IMR-90 (cell line): ENCODE measurements at regions not wholly inside any gene's neighbourhood (a gene's known extent, or its start where the extent isn't known, plus 50 kb on each side); places are given as distances from the start of the nearest gene placed in this dataset.

ENCODE experiments used
- ATAC-seq: fragments of 200-7000 bp; cut with Tn5 transposase; 2 replicates; pipeline ENCODE4 v1.9.1; 2020; ENCODE audit warnings: low read depth, mild to moderate bottlenecking, moderate library complexity
- BruUV-seq: library from RNA; stranded (reverse); fragments of 400-500 nt; replicated peaks from 2 replicates; lab custom pipeline; 2021; lab: Mats Ljungman, UMichigan
- CTCF ChIA-PET: fragments of 300-600 bp; formaldehyde crosslinking; extraction: SDS; loops from one replicate; lab custom pipeline; 2021; ENCODE audit warnings: antibody characterized with exemption; lab: Yijun Ruan, JAX
- POLR2A ChIA-PET: fragments of 300-600 bp; sonication (Branson Sonifier 250); formaldehyde crosslinking; loops from one replicate; lab custom pipeline; 2022; ENCODE audit warnings: antibody characterized with exemption; ENCODE audit not compliant: unreplicated experiment; lab: Charles Lee
- DNase-seq: peaks from one replicate; pipeline ENCODE4 v3.0.0; 2013
- H2AFZ ChIP-seq: replicated peaks from 2 replicates; pipeline ENCODE3; 2013; ENCODE audit warnings: low read length, mild to moderate bottlenecking; ENCODE audit not compliant: poor library complexity
- H2AK5ac ChIP-seq: 2 replicates; pipeline ENCODE4 v1.6.1; 2013; ENCODE audit warnings: low read depth, low read length, inconsistent platforms
- H2AK9ac ChIP-seq: replicated peaks from 2 replicates; pipeline ENCODE3; 2013; ENCODE audit warnings: mild to moderate bottlenecking, low read depth, low read length, moderate library complexity; ENCODE audit not compliant: poor library complexity
- H2BK120ac ChIP-seq: 2 replicates; pipeline ENCODE4 v1.6.1; 2013; ENCODE audit warnings: low read depth, low read length, inconsistent platforms
- H2BK15ac ChIP-seq: 3 replicates; pipeline ENCODE4 v1.6.1; 2013; ENCODE audit warnings: low read depth, low read length, inconsistent platforms
- H2BK20ac ChIP-seq: 2 replicates; pipeline ENCODE4 v1.6.1; 2013; ENCODE audit warnings: low read depth, mild to moderate bottlenecking, inconsistent platforms, low read length, moderate library complexity
- H2BK5ac ChIP-seq: 2 replicates; pipeline ENCODE4 v1.6.1; 2013; ENCODE audit warnings: mild to moderate bottlenecking, low read depth, low read length, inconsistent platforms; ENCODE audit not compliant: poor library complexity, severe bottlenecking
- H3K14ac ChIP-seq: replicated peaks from 2 replicates; pipeline ENCODE4 v1.6.1; 2013; ENCODE audit warnings: low read depth, low read length, inconsistent platforms
- H3K18ac ChIP-seq: 2 replicates; pipeline ENCODE4 v1.6.1; 2013; ENCODE audit warnings: low read depth, low read length, control low read depth
- H3K23ac ChIP-seq: 2 replicates; pipeline ENCODE4 v1.6.1; 2013; ENCODE audit warnings: low read depth, low read length, inconsistent platforms
- H3K27ac ChIP-seq: 2 replicates; pipeline ENCODE4 v1.5.1; 2013; ENCODE audit warnings: mild to moderate bottlenecking, control low read depth, low read length; ENCODE audit not compliant: insufficient read depth
- H3K27me3 ChIP-seq: 2 replicates; pipeline ENCODE4 v1.6.1; 2013; ENCODE audit warnings: low read length; ENCODE audit not compliant: control insufficient read depth, insufficient read depth
- H3K36me3 ChIP-seq: 2 replicates; pipeline ENCODE4 v1.6.1; 2013; ENCODE audit warnings: low read length, mixed read lengths; ENCODE audit not compliant: control insufficient read depth, insufficient read depth
- H3K4ac ChIP-seq: 2 replicates; pipeline ENCODE4 v1.6.1; 2013; ENCODE audit warnings: low read depth, low read length, inconsistent platforms
- H3K4me1 ChIP-seq: 2 replicates; pipeline ENCODE4 v1.6.1; 2013; ENCODE audit warnings: low read length, mixed read lengths; ENCODE audit not compliant: control insufficient read depth, insufficient read depth
- H3K4me2 ChIP-seq: 2 replicates; pipeline ENCODE4 v1.6.1; 2013; ENCODE audit warnings: low read depth, mild to moderate bottlenecking, control low read depth, low read length, moderate library complexity
- H3K4me3 ChIP-seq: 2 replicates; pipeline ENCODE4 v1.5.1; 2013; ENCODE audit warnings: low read depth, mild to moderate bottlenecking, control low read depth, low read length, moderate library complexity; ENCODE audit not compliant: insufficient read depth
- H3K56ac ChIP-seq: 2 replicates; pipeline ENCODE4 v1.6.1; 2013; ENCODE audit warnings: low read length, inconsistent platforms; ENCODE audit not compliant: insufficient read depth; ENCODE audit errors: extremely low read depth
- H3K79me1 ChIP-seq, 2 experiments: 2 replicates each; pipeline ENCODE4 v1.6.1; 2013; ENCODE audit warnings: low read length in 2 of 2, inconsistent platforms in 1 of 2, low read depth in 1 of 2
- H3K9ac ChIP-seq: 2 replicates; pipeline ENCODE4 v1.6.1; 2013; ENCODE audit warnings: low read depth, low read length, control low read depth
- H3K9me1 ChIP-seq: 2 replicates; pipeline ENCODE4 v1.6.1; 2013; ENCODE audit warnings: low read length, inconsistent platforms; ENCODE audit not compliant: insufficient read depth
- H3K9me3 ChIP-seq: 2 replicates; pipeline ENCODE4 v1.6.1; 2013; ENCODE audit warnings: low read length; ENCODE audit not compliant: control insufficient read depth, insufficient read depth
- H4K20me1 ChIP-seq: 2 replicates; pipeline ENCODE4 v1.6.1; 2013; ENCODE audit warnings: low read length, inconsistent platforms; ENCODE audit not compliant: insufficient read depth
- H4K5ac ChIP-seq: 2 replicates; pipeline ENCODE4 v1.6.1; 2013; ENCODE audit warnings: mild to moderate bottlenecking, low read depth, low read length, control low read depth
- H4K8ac ChIP-seq, 2 experiments: 2 replicates each; pipeline ENCODE4 v1.6.1; 2013; ENCODE audit warnings: low read depth in 2 of 2, low read length in 2 of 2, control low read depth in 1 of 2, inconsistent platforms in 1 of 2
- H4K91ac ChIP-seq: 2 replicates; pipeline ENCODE4 v1.6.1; 2013; ENCODE audit warnings: low read depth, low read length, inconsistent platforms; ENCODE audit not compliant: insufficient read depth
- BHLHE40 ChIP-seq: fragments of 150-350 bp; IDR thresholded peaks from 2 replicates; pipeline ENCODE4 v1.6.1; 2016; ENCODE audit warnings: mild to moderate bottlenecking, low read depth, low read length
- CEBPB ChIP-seq: IDR thresholded peaks from 2 replicates; pipeline ENCODE4 v1.6.1; 2012; ENCODE audit warnings: low read depth, low read length, improper control_type of control experiment
- CTCF ChIP-seq: conservative IDR thresholded peaks from 2 replicates; pipeline ENCODE4 v1.5.1; 2012; ENCODE audit warnings: mild to moderate bottlenecking, low read depth, low read length, improper control_type of control experiment
- ELK1 ChIP-seq: fragments of 150-350 bp; IDR thresholded peaks from 2 replicates; pipeline ENCODE4 v1.6.1; 2016; ENCODE audit warnings: low read depth, mild to moderate bottlenecking, low read length, moderate library complexity, borderline replicate concordance
- FOS ChIP-seq: fragments of 150-350 bp; IDR thresholded peaks from 2 replicates; pipeline ENCODE4 v1.6.1; 2016; ENCODE audit warnings: low read depth, low read length
- MAFK ChIP-seq: IDR thresholded peaks from 2 replicates; pipeline ENCODE4 v1.6.1; 2012; ENCODE audit warnings: low read depth, low read length, improper control_type of control experiment
- MAZ ChIP-seq: IDR thresholded peaks from 2 replicates; pipeline ENCODE4 v1.6.1; 2012; ENCODE audit warnings: low read depth, mild to moderate bottlenecking, low read length, improper control_type of control experiment, moderate library complexity, borderline replicate concordance
- MXI1 ChIP-seq: IDR thresholded peaks from 2 replicates; pipeline ENCODE4 v1.6.1; 2012; ENCODE audit warnings: low read depth, mild to moderate bottlenecking, low read length, moderate library complexity, borderline replicate concordance
- NFE2L2 ChIP-seq: fragments of 150-350 bp; IDR thresholded peaks from 2 replicates; pipeline ENCODE4 v1.6.1; 2016; ENCODE audit warnings: low read depth, mild to moderate bottlenecking, low read length
- POLR2A ChIP-seq: IDR thresholded peaks from 2 replicates; pipeline ENCODE4 v1.6.1; 2012; ENCODE audit warnings: mild to moderate bottlenecking, low read depth, low read length
- RAD21 ChIP-seq: IDR thresholded peaks from 2 replicates; pipeline ENCODE4 v1.6.1; 2012; ENCODE audit warnings: low read length, improper control_type of control experiment
- RCOR1 ChIP-seq: IDR thresholded peaks from 2 replicates; pipeline ENCODE4 v1.6.1; 2012; ENCODE audit warnings: mild to moderate bottlenecking, low read length, improper control_type of control experiment; ENCODE audit not compliant: insufficient replicate concordance
- RFX5 ChIP-seq: IDR thresholded peaks from 2 replicates; pipeline ENCODE4 v1.8.0; 2012; ENCODE audit warnings: low read depth, mild to moderate bottlenecking, low read length, moderate library complexity
- SMC3 ChIP-seq: fragments of 150-350 bp; IDR thresholded peaks from 2 replicates; pipeline ENCODE4 v1.6.1; 2016; ENCODE audit warnings: low read depth, mild to moderate bottlenecking, antibody characterized with exemption, low read length, moderate library complexity
- USF2 ChIP-seq: fragments of 150-350 bp; IDR thresholded peaks from 2 replicates; pipeline ENCODE4 v1.6.1; 2017; ENCODE audit warnings: mild to moderate bottlenecking, antibody characterized with exemption, low read length, low read depth
- WGBS, 2 experiments: methylation state at CpG; one replicate each; pipeline versions ENCODE4 v1.1.5 to v1.1.7; 2013; ENCODE audit warnings: missing lambda C conversion rate in 2 of 2; ENCODE audit not compliant: insufficient read length in 1 of 2; ENCODE audit errors: extremely low coverage in 2 of 2; 5-methylcytosine and 5-hydroxymethylcytosine counted together
- dilution Hi-C: fragments of 300-500 bp; cut with HindIII; formaldehyde crosslinking; loops from one replicate; pipeline ENCODE4 v1.14.3; 2018; ENCODE audit warnings: low sequenced_read_pairs; ENCODE audit not compliant: unreplicated experiment
- in situ Hi-C: fragments of 300-500 bp; cut with MboI; formaldehyde crosslinking; loops from 3 replicates; pipeline ENCODE4 v1.14.3; 2019; ENCODE audit warnings: low sequenced_read_pairs, inconsistent platforms, mixed read lengths
- intact Hi-C: fragments of 100-400 bp; cut with micrococcal nuclease; formaldehyde crosslinking; loops from 2 replicates; pipeline ENCODE4 v1.10.0; 2022

- H4K5ac ChIP-seq: no peak overlapping the region
- H2AFZ ChIP-seq: no peak overlapping the region
- no peaks in the 10 kb centered on the region for H3K4me1 ChIP-seq
- H3K9me1 ChIP-seq: no peaks in the 10 kb centered on the region
- WGBS, 2 experiments: no CpG with 5 or more reads among the region's 2 CpGs
- BruUV-seq: no TSS peak
- no peak for TF ChIP-seq BHLHE40
- TF ChIP-seq MXI1: no peak
- no peak for TF ChIP-seq CEBPB
- TF ChIP-seq ELK1: no peak
- no peak for TF ChIP-seq NFE2L2
- TF ChIP-seq RAD21: no peak
- TF ChIP-seq RFX5: no peak
- no peak for TF ChIP-seq FOS
- no peak for TF ChIP-seq MAFK
- TF ChIP-seq USF2: no peak
- TF ChIP-seq MAZ: no peak
- TF ChIP-seq RCOR1: no peak
- TF ChIP-seq CTCF: no peak
- TF ChIP-seq POLR2A: no peak
- TF ChIP-seq SMC3: no peak
- in situ Hi-C loops: no loop called here
- no peak overlapping the region for H2AK5ac ChIP-seq
- H2BK120ac ChIP-seq: no peak overlapping the region
- intact Hi-C loops: no loop called here
- no peak overlapping the region for H2BK5ac ChIP-seq
- ChIA-PET CTCF (no interaction called here), POLR2A (no interaction called here)
- H2BK20ac ChIP-seq: no peak overlapping the region
- DNase-seq: no peak
- no peak overlapping the region for H3K9ac ChIP-seq
- H3K9me3 ChIP-seq: no peaks in the 10 kb centered on the region
- H4K20me1 ChIP-seq: no peaks in the 10 kb centered on the region
- no peaks in the 10 kb centered on the region for H3K79me1 ChIP-seq
- no peak overlapping the region for H2BK15ac ChIP-seq
- no peak overlapping the region for H3K4ac ChIP-seq
- no peaks in the 10 kb centered on the region for H3K36me3 ChIP-seq
- H3K56ac ChIP-seq: no peak overlapping the region
- no peak overlapping the region for H3K23ac ChIP-seq
- no peak overlapping the region for H3K4me3 ChIP-seq
- dilution Hi-C loops: no loop called here
- H4K91ac ChIP-seq: no peak overlapping the region
- no peak overlapping the region for H3K18ac ChIP-seq
- no peaks in the 10 kb centered on the region for H3K27me3 ChIP-seq
- H3K14ac ChIP-seq: no peak overlapping the region
- no peak overlapping the region for H2AK9ac ChIP-seq
- no peak overlapping the region for H3K4me2 ChIP-seq
- no peak for ATAC-seq
- no peak overlapping the region for H4K8ac ChIP-seq
- H3K27ac ChIP-seq: no peak overlapping the region
Observed at GRCh38 chr10:55449981-55450380, 649.0 kb upstream of the PCDH15 start.
